ENCODE measurements at regions not wholly inside any gene's neighbourhood (a gene's known extent, or its start where the extent isn't known, plus 50 kb on each side); places are given as distances from the start of the nearest gene placed in this dataset.
"Not testable (repeated sequence)": the region's sequence is repeated elsewhere in the genome, so short reads cannot be mapped to it uniquely, and the experiment has no call there.

DNA sequence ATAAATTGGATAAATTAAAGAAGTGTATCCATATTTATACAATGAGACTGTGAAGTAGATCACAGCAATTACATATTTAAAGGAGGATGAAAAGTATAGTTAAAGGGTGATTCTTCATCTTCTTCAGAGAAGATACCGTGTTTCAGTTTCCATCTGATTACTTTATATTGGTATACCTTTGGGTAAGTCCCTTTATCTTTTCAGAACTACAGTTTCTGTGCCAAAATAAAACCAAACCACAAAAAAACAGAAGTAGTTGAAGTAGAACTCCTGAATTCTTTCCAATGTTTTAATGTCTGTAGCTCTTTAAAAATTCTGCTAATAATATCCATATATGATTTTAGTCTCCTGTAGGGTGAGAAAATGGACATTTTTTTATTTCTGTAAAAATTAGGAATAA lies 231.2 kb upstream of the LINC00305 start:
- Mint-ChIP-seq H3K4me3 (no peak overlapping the region), H3K27ac (peak overlapping the region; percentile 80), H3K4me1 (peaks cover 16% of the 10 kb centered on the region), H3K36me3 (no peaks in the 10 kb centered on the region), H3K27me3 (no peaks in the 10 kb centered on the region), H3K9me3 (peaks cover 2% of the 10 kb centered on the region)
- ATAC-seq (ENCODE audit: low read depth): peak; percentile 95
- peak in 1 of 2 donors; percentile 25 for DNase-seq (ENCODE audit: low spot score in 2 of 2)

GRCh38 chr18:64379662-64380061 lies 230.8 kb upstream of the LINC00305 start:
- DNase-seq (ENCODE audit: low spot score in 2 of 2) (no peak), ATAC-seq (ENCODE audit: low read depth) (peak; percentile 14)
- Mint-ChIP-seq H3K4me1 (peaks cover 16% of the 10 kb centered on the region), H3K27me3 (no peaks in the 10 kb centered on the region), H3K27ac (peak overlapping the region; percentile 80), H3K9me3 (peaks cover 2% of the 10 kb centered on the region), H3K4me3 (no peak overlapping the region), H3K36me3 (no peaks in the 10 kb centered on the region)

DNA sequence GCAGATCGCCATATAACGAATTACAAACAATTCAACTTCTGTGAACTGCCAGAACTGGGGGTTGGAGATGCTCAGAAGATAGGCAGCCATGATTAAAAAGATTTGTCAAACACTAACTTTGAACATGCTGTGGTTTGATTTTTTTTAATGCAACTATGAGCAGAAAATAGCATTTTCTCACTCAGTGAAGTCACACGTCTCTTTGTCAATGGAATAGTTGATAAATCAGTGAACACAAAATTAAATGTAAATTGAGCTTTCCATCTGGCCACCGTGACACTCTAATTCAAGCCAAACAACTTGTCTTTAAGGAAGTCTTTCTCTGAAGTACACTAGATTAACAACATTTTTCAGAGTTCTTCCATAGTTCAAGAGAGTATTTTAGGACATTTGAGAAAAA lies 228.6 kb upstream of the LINC00305 start:
- Mint-ChIP-seq H3K27me3 (no peaks in the 10 kb centered on the region), H3K27ac (no peak overlapping the region), H3K4me1 (peaks cover 14% of the 10 kb centered on the region), H3K4me3 (no peak overlapping the region), H3K9me3 (peaks cover 2% of the 10 kb centered on the region), H3K36me3 (no peaks in the 10 kb centered on the region)
- DNase-seq (ENCODE audit: low spot score in 2 of 2) (no peak), ATAC-seq (ENCODE audit: low read depth) (no peak)

DNA sequence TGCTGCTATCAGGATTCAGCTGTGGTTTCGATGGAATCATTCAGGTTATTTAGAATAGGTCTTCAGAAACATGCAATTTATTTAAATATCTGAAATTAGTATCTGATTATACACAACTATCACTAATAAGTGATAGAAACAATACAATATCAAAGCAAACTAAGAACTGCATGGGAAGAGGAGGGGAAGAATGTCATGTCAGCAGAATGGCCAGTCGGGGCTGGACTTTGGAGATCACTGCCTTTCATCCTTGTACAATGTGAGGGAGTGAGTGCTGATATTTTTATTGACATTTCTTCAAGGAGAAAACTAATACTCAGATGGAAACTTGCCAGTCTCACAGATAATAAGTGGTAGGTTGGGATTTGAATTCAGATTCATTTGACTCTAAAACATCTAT lies 224.0 kb upstream of the LINC00305 start:
- ATAC-seq (ENCODE audit: low read depth) (no peak), DNase-seq (ENCODE audit: low spot score in 2 of 2) (no peak)
- Mint-ChIP-seq H3K9me3 (no peaks in the 10 kb centered on the region), H3K4me3 (no peak overlapping the region), H3K27ac (no peak overlapping the region), H3K4me1 (no peaks in the 10 kb centered on the region), H3K27me3 (no peaks in the 10 kb centered on the region), H3K36me3 (no peaks in the 10 kb centered on the region)

DNA sequence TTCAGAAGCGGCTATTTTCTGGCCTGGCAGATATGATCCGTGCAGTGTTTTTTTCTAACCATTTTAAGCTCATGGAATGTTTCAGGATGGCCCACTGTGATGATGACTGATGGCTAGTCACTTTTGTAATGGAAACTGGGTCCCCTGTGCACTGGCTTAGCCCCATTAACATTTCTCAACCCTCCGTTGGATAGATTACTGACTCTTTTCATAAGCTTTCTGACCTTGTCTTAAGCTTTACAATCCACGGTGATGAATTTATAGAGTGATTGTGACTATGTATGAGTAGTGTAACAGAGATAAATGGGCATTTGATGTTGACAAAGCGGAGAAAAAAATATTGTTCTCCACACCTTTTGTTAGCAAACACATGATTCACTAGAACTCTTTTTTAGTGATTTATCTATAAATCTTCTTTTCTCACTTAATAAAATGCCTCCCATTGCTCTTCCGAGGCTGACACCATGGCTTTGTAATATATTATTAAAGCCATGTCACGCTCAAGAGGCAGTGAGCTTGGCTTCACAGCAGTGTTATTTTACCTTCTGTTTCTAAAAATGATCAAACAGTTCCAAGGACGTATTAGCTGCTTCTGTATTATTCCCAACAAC lies 221.0 kb upstream of the LINC00305 start:
- H3K36me3 Mint-ChIP-seq; H3K4me3 Mint-ChIP-seq; H3K9me3 Mint-ChIP-seq; DNase-seq (ENCODE audit: low spot score in 2 of 2); H3K27me3 Mint-ChIP-seq; H3K27ac Mint-ChIP-seq; ATAC-seq (ENCODE audit: low read depth); H3K4me1 Mint-ChIP-seq: not testable (repeated sequence)

- DNase-seq (ENCODE audit: low spot score in 2 of 2): no peak
- Mint-ChIP-seq H3K4me1 (peaks cover 2% of the 10 kb centered on the region), H3K36me3 (peaks cover 3% of the 10 kb centered on the region), H3K4me3 (no peak overlapping the region), H3K9me3 (peaks cover 7% of the 10 kb centered on the region), H3K27me3 (no peaks in the 10 kb centered on the region), H3K27ac (no peak overlapping the region)
- ATAC-seq (ENCODE audit: low read depth): no peak
Observed at GRCh38 chr18:64365106-64365505, 216.2 kb upstream of the LINC00305 start.

- H3K27me3 Mint-ChIP-seq: peaks cover 1% of the 10 kb centered on the region
Observed at GRCh38 chr18:64337673-64338072, 188.8 kb upstream of the LINC00305 start.

DNA sequence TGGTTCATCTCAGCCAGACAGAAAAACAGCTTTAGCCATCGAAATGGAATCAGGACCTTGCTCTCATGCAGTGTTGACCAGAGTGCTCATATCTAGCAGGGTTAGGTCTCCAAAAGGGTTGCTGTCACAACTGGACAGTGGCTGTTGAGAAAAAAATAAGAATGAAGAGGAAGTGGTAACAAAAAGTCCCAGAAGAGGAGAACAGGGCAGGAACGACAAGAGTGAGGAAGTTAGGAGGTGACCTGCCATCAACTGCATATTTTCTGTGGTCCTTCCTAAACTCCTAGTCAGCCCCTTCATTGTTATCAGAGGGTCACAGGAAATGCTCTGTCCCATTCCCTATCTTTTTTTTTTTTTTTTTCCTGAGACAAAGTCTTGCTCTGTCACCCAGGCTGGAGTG lies 188.1 kb upstream of the LINC00305 start:
- peaks cover 1% of the 10 kb centered on the region for H3K27me3 Mint-ChIP-seq
- DNase-seq (ENCODE audit: low spot score in 2 of 2) (no peak), ATAC-seq (ENCODE audit: low read depth) (no peak)
- no peak overlapping the region for H3K27ac Mint-ChIP-seq
- peaks cover 2% of the 10 kb centered on the region for H3K4me1 Mint-ChIP-seq
- no peaks in the 10 kb centered on the region for H3K36me3 Mint-ChIP-seq
- H3K9me3 Mint-ChIP-seq: no peaks in the 10 kb centered on the region
- H3K4me3 Mint-ChIP-seq: no peak overlapping the region

More at GRCh38 chr18:64337673-64338072, 188.8 kb upstream of the LINC00305 start:
- no peak overlapping the region for H3K27ac Mint-ChIP-seq
- H3K36me3 Mint-ChIP-seq: no peaks in the 10 kb centered on the region
- DNase-seq (ENCODE audit: low spot score in 2 of 2) (no peak), ATAC-seq (ENCODE audit: low read depth) (no peak)
- no peak overlapping the region for H3K4me3 Mint-ChIP-seq
- H3K4me1 Mint-ChIP-seq: peaks cover 2% of the 10 kb centered on the region
- H3K9me3 Mint-ChIP-seq: no peaks in the 10 kb centered on the region

DNA sequence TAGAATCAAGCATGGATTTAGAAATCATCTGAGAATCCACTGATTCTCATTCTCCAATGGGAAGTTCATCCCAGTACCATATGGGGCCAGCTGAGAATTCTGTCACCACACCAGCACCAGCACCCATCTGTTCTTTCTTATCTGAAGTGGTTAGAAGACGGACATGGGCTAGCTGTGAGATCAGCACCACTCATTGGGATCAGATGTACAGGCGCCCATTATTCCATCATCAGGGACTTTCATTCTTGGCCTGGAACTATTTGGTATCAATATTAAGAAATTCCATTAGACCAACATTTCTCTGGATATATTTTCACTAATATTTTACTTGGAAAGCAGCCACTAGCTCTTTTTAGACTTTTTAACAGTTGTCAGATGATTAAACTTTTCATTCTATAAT lies 185.9 kb upstream of the LINC00305 start:
- Mint-ChIP-seq H3K9me3 (no peaks in the 10 kb centered on the region), H3K27ac (no peak overlapping the region), H3K27me3 (no peaks in the 10 kb centered on the region), H3K4me3 (no peak overlapping the region), H3K4me1 (peaks cover 2% of the 10 kb centered on the region), H3K36me3 (no peaks in the 10 kb centered on the region)
- DNase-seq (ENCODE audit: low spot score in 2 of 2) (no peak), ATAC-seq (ENCODE audit: low read depth) (no peak)

DNA sequence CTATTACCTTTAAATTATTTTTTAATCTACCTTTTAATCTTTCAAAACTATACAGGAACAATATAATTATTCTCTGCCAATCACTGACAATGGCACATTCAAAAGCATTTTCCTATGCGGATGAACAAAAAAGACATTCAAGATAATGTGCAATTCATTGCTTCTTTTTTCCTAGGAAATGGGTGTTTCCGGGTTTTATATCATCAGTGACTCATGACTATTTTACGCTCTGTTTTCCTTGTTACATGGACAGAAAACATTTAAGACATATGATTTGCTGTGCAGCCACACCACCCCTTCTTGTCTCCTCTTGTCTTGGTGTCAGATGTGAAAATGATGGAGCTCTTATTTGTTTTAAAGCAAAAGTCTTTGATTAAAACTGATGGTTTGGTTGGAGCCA lies 184.7 kb upstream of the LINC00305 start:
- Mint-ChIP-seq H3K36me3 (no peaks in the 10 kb centered on the region), H3K4me3 (no peak overlapping the region), H3K9me3 (no peaks in the 10 kb centered on the region), H3K27ac (no peak overlapping the region), H3K27me3 (no peaks in the 10 kb centered on the region), H3K4me1 (peaks cover 2% of the 10 kb centered on the region)
- no peak for ATAC-seq (ENCODE audit: low read depth)
- no peak for DNase-seq (ENCODE audit: low spot score in 2 of 2)

- ATAC-seq (ENCODE audit: low read depth) (no peak), DNase-seq (ENCODE audit: low spot score in 2 of 2) (no peak)
- no peaks in the 10 kb centered on the region for H3K36me3 Mint-ChIP-seq
- peaks cover 2% of the 10 kb centered on the region for H3K4me1 Mint-ChIP-seq
- no peaks in the 10 kb centered on the region for H3K27me3 Mint-ChIP-seq
- H3K4me3 Mint-ChIP-seq: no peak overlapping the region
- H3K9me3 Mint-ChIP-seq: no peaks in the 10 kb centered on the region
- H3K27ac Mint-ChIP-seq: no peak overlapping the region
Observed at GRCh38 chr18:64332835-64333234, 183.9 kb upstream of the LINC00305 start.

DNA sequence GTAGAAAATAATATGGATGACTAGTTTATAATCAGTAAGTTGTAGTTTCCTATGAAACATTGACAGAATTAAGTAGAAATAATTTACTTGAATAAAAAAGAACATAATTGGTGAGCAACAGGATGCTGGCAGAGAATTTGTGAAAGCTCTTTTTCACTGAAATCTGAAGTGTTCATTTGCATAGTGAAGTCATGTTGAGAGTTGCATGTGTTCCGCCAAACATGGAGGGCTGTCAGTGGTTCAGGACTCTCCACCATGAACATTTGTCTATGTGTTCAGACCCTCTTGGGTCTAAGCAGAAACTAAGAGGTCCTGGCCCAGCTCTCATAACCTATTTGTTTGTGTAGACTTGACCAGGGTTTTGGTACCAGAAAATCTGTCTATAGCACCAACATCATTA lies 182.5 kb upstream of the LINC00305 start:
- Mint-ChIP-seq H3K36me3 (no peaks in the 10 kb centered on the region), H3K4me1 (peaks cover 5% of the 10 kb centered on the region), H3K27me3 (no peaks in the 10 kb centered on the region), H3K9me3 (no peaks in the 10 kb centered on the region), H3K4me3 (no peak overlapping the region), H3K27ac (no peak overlapping the region)
- ATAC-seq (ENCODE audit: low read depth) (no peak), DNase-seq (ENCODE audit: low spot score in 2 of 2) (no peak)

DNA sequence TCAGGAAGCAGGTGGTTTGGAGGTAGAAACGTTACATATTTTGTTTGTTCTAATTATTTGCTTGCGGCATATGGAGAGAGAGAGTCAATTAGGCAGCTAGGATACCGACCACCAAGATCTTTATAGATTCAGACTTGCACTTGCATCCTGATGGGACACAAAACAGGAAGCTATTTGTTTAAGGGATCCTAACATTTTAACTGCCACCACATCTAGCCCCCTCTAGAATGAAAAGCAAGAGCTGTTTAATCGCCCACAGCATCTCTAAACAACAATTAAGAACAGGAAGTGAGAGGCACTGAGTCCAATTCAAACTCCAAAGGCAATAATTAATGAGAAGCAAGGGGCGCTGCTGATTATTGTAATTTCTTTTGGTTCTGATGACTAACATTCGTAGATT lies 182.0 kb upstream of the LINC00305 start:
- no peak overlapping the region for H3K27ac Mint-ChIP-seq
- peaks cover 5% of the 10 kb centered on the region for H3K4me1 Mint-ChIP-seq
- no peak for DNase-seq (ENCODE audit: low spot score in 2 of 2)
- no peak for ATAC-seq (ENCODE audit: low read depth)
- no peaks in the 10 kb centered on the region for H3K9me3 Mint-ChIP-seq
- H3K36me3 Mint-ChIP-seq: no peaks in the 10 kb centered on the region
- H3K27me3 Mint-ChIP-seq: peaks cover under 1% of the 10 kb centered on the region
- no peak overlapping the region for H3K4me3 Mint-ChIP-seq

GRCh38 chr18:64330161-64330560 lies 181.3 kb upstream of the LINC00305 start:
- Mint-ChIP-seq H3K27ac (no peak overlapping the region), H3K4me3 (no peak overlapping the region), H3K27me3 (peaks cover 2% of the 10 kb centered on the region), H3K9me3 (no peaks in the 10 kb centered on the region), H3K36me3 (no peaks in the 10 kb centered on the region), H3K4me1 (peaks cover 5% of the 10 kb centered on the region)
- DNase-seq (ENCODE audit: low spot score in 2 of 2): no peak
- ATAC-seq (ENCODE audit: low read depth): no peak

- DNase-seq (ENCODE audit: low spot score in 2 of 2) (no peak), ATAC-seq (ENCODE audit: low read depth) (no peak)
- no peak overlapping the region for H3K27ac Mint-ChIP-seq
- H3K36me3 Mint-ChIP-seq: peaks cover 9% of the 10 kb centered on the region
- H3K27me3 Mint-ChIP-seq: peaks cover 3% of the 10 kb centered on the region
- H3K4me1 Mint-ChIP-seq: peaks cover 14% of the 10 kb centered on the region
- peaks cover 6% of the 10 kb centered on the region for H3K9me3 Mint-ChIP-seq
- H3K4me3 Mint-ChIP-seq: no peak overlapping the region
Observed at GRCh38 chr18:64322189-64322588, 173.3 kb upstream of the LINC00305 start.
